Vagina (tissue), 2 donors: ENCODE measurements at regions not wholly inside any gene's neighbourhood (a gene's known extent, or its start where the extent isn't known, plus 50 kb on each side); places are given as distances from the start of the nearest gene placed in this dataset.

Source experiments
- CTCF ChIP-seq, 3 experiments: fragments of 450-650 bp in 2 of 3; fragments of 200-600 bp in 1 of 3; sonication (generic) in 1 of 3; IDR thresholded peaks; one replicate each; pipeline ENCODE4 v1.5.1; 2017 to 2019; ENCODE audit warnings: antibody characterized with exemption in 3 of 3, mild to moderate bottlenecking in 2 of 3, moderate library complexity in 2 of 3
- POLR2A ChIP-seq, 2 donors: fragments of 450-650 bp; IDR thresholded peaks; one replicate each; pipeline ENCODE4 v1.6.1; 2017; ENCODE audit warnings: antibody characterized with exemption in 2 of 2, mild to moderate bottlenecking in 2 of 2, moderate library complexity in 2 of 2
- POLR2AphosphoS5 ChIP-seq, 2 donors: sonication (generic); formaldehyde crosslinking; IDR thresholded peaks; one replicate each; pipeline ENCODE4 v1.9.0; 2017; ENCODE audit warnings: antibody characterized with exemption in 2 of 2, mild to moderate bottlenecking in 2 of 2, low read depth in 1 of 2; ENCODE audit not compliant: insufficient read depth in 1 of 2

GRCh38 chr7:29723599-29723998 is 82.7 kb upstream of the WIPF3 start:
- TF ChIP-seq CTCF (IDR thresholded peaks at IDR 0.05) (no peak), POLR2AphosphoS5 (IDR thresholded peaks at IDR 0.05; ENCODE audit: insufficient read depth in 1 of 2, low read depth in 1 of 2) (no peak), POLR2A (IDR thresholded peaks at IDR 0.05) (no peak)
